OCI-M2 (cell line): ENCODE measurements at regions not wholly inside any gene's neighbourhood (a gene's known extent, or its start where the extent isn't known, plus 50 kb on each side); places are given as distances from the start of the nearest gene placed in this dataset.
"Not testable (repeated sequence)": the region's sequence is repeated elsewhere in the genome, so short reads cannot be mapped to it uniquely, and the experiment has no call there.

Experiments used
- DNase-seq: peaks from one replicate; lab custom pipeline; 2025; ENCODE audit not compliant: unreplicated experiment; lab: John Stamatoyannopoulos, UW

GRCh38 chr1:149695066-149695465 lies 87.4 kb upstream of the FCGR1A start:
- not testable (repeated sequence) for DNase-seq

- not testable (repeated sequence) for DNase-seq
These were observed 82.3 kb upstream of the FCGR1A start for GRCh38 chr1:149700220-149700619.

- not testable (repeated sequence) for DNase-seq
These were observed 81.6 kb upstream of the FCGR1A start for GRCh38 chr1:149700677-149701567.

GRCh38 chr1:149708192-149708853 lies 74.2 kb upstream of the FCGR1A start:
- DNase-seq = not testable (repeated sequence)

- DNase-seq = not testable (repeated sequence)
These were observed 70.8 kb upstream of the FCGR1A start for GRCh38 chr1:149711651-149712050.

- DNase-seq = not testable (repeated sequence)
These were observed 70.2 kb upstream of the FCGR1A start for GRCh38 chr1:149712154-149712927.

GRCh38 chr1:149713513-149713912 lies 69.0 kb upstream of the FCGR1A start:
- DNase-seq = not testable (repeated sequence)

GRCh38 chr1:149713952-149714351 lies 68.5 kb upstream of the FCGR1A start:
- DNase-seq = not testable (repeated sequence)

GRCh38 chr1:149724618-149725302 lies 57.7 kb upstream of the FCGR1A start:
- not testable (repeated sequence) for DNase-seq

GRCh38 chr1:149726688-149727087 lies 55.8 kb upstream of the FCGR1A start:
- DNase-seq = not testable (repeated sequence)

GRCh38 chr1:149728598-149728997 lies 53.9 kb upstream of the FCGR1A start:
- DNase-seq = not testable (repeated sequence)
